ENCODE measurements at regions not wholly inside any gene's neighbourhood (a gene's known extent, or its start where the extent isn't known, plus 50 kb on each side); places are given as distances from the start of the nearest gene placed in this dataset.
"Not testable (repeated sequence)": the region's sequence is repeated elsewhere in the genome, so short reads cannot be mapped to it uniquely, and the experiment has no call there.

GRCh38 chr2:89004238-89004637, 312.8 kb downstream of the RPIA start:
- DNase-seq, result not testable (repeated sequence)

GRCh38 chr2:89020566-89020965, 329.1 kb downstream of the RPIA start:
- not testable (repeated sequence) for DNase-seq

- DNase-seq, result not testable (repeated sequence)
Observed at GRCh38 chr2:89026296-89026695, 334.8 kb downstream of the RPIA start.

- DNase-seq, result not testable (repeated sequence)
Observed at GRCh38 chr2:89027115-89027514, 335.6 kb downstream of the RPIA start.

GRCh38 chr2:89027536-89027935, 336.1 kb downstream of the RPIA start:
- not testable (repeated sequence) for DNase-seq

GRCh38 chr2:89029257-89029656, 337.8 kb downstream of the RPIA start:
- not testable (repeated sequence) for DNase-seq

GRCh38 chr2:89048138-89049066, 356.9 kb downstream of the RPIA start:
- DNase-seq, result peak; percentile 25

- DNase-seq, result not testable (repeated sequence)
Observed at GRCh38 chr2:89058616-89059015, 367.1 kb downstream of the RPIA start.

GRCh38 chr2:89061174-89061573, 369.7 kb downstream of the RPIA start:
- DNase-seq, result not testable (repeated sequence)

- DNase-seq, result not testable (repeated sequence)
Observed at GRCh38 chr2:89076771-89077170, 385.3 kb downstream of the RPIA start.

GRCh38 chr2:89092911-89093310, 401.4 kb downstream of the RPIA start:
- not testable (repeated sequence) for DNase-seq

GRCh38 chr2:89095060-89095459, 403.6 kb downstream of the RPIA start:
- DNase-seq, result not testable (repeated sequence)

GRCh38 chr2:89102587-89102986, 411.1 kb downstream of the RPIA start:
- not testable (repeated sequence) for DNase-seq

- DNase-seq, result not testable (repeated sequence)
Observed at GRCh38 chr2:89106369-89107019, 415.0 kb downstream of the RPIA start.

- DNase-seq, result peak; percentile 1
Observed at GRCh38 chr2:89112434-89112833, 421.0 kb downstream of the RPIA start.

- not testable (repeated sequence) for DNase-seq
Observed at GRCh38 chr2:89113286-89113685, 421.8 kb downstream of the RPIA start.

GRCh38 chr2:89129440-89129839, 438.0 kb downstream of the RPIA start:
- DNase-seq, result not testable (repeated sequence)

- not testable (repeated sequence) for DNase-seq
Observed at GRCh38 chr2:89130665-89131308, 439.3 kb downstream of the RPIA start.

- DNase-seq, result not testable (repeated sequence)
Observed at GRCh38 chr2:89142959-89143358, 451.5 kb downstream of the RPIA start.

- not testable (repeated sequence) for DNase-seq
Observed at GRCh38 chr2:89145342-89145741, 453.9 kb downstream of the RPIA start.

- DNase-seq, result not testable (repeated sequence)
Observed at GRCh38 chr2:89148256-89148655, 456.8 kb downstream of the RPIA start.

- DNase-seq, result not testable (repeated sequence)
Observed at GRCh38 chr2:89151699-89152098, 460.2 kb downstream of the RPIA start.

GRCh38 chr2:89152501-89152900, 461.0 kb downstream of the RPIA start:
- DNase-seq, result not testable (repeated sequence)

All from fibroblast of skin of scalp (primary cell).